GM18858 (cell line): ENCODE measurements at regions not wholly inside any gene's neighbourhood (a gene's known extent, or its start where the extent isn't known, plus 50 kb on each side); places are given as distances from the start of the nearest gene placed in this dataset.

Experiments used
- ATAC-seq: cut with Tn5 transposase; IDR thresholded peaks from one replicate; pipeline ENCODE4 v1.9.1; 2021; ENCODE audit not compliant: unreplicated experiment

DNA sequence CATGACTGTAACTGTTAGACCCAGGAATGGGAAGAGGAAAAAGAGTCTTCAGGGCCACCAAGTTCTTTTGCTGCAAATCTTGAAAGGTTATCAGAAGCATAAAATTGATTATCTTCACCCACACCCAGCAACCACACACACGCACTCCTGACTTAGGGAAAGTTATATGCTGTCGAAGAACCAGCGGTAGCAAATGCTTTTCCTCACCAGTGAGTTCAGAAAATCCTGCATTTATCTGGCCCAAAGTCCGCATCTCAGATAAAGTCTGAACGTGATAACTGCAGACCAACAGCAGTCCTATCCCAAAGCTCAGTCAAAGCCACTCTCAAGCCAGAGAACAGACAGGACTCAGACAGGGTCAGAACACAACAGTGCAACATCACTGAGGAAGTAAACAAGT lies 115.6 kb downstream of the IRS2 start:
- ATAC-seq, result no peak

DNA sequence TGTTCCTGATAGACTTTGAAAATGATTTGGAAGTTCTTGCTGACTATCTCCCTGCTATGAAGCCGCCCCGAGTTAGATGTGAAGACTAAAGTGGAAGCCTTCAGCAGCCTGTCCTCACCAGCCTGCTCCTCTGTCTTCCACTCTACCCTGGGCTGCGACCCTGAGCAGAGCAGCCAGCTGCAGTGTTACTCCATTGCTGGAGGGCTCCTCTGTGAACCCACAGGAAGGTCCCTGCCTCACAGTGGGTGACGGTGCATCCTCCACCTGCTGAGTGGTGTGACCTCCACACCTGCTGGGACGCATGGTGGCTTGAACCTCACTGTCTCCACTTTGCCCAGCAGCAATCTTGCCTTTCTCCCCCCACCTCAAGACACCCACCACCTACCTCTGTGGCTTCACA lies 116.4 kb downstream of the IRS2 start:
- no peak for ATAC-seq

- no peak for ATAC-seq
These were observed 117.2 kb downstream of the IRS2 start for GRCh38 chr13:109669234-109669612.

- ATAC-seq, result no peak
These were observed 117.8 kb downstream of the IRS2 start for GRCh38 chr13:109668433-109669233.

DNA sequence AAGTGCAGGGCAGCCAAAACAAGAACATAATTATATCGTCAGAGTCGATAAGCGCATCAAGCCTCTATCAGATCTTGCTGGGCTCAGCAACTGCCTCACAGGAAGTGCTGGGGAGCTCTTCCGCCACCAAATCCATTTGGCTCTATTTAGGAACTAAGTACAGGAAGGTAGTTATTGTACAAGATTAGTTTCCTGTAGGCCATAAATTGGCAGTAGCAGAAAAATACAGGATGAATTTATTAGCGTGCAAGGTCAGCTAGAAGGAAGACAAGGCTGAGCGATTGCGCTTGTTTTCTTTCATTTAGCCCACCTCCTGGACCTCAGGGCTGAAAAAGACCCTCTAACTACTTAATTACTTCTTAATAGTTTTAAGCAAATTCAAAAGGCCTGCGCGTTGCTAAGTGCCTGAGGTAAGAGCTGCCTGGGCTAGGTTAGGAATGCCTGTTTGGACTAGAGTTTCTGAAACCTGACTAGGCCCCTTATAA lies 118.5 kb downstream of the IRS2 start:
- ATAC-seq, result no peak

- ATAC-seq, result no peak
These were observed 119.3 kb downstream of the IRS2 start for GRCh38 chr13:109667056-109667455.

- ATAC-seq, result no peak
These were observed 119.7 kb downstream of the IRS2 start for GRCh38 chr13:109666656-109667055.

DNA sequence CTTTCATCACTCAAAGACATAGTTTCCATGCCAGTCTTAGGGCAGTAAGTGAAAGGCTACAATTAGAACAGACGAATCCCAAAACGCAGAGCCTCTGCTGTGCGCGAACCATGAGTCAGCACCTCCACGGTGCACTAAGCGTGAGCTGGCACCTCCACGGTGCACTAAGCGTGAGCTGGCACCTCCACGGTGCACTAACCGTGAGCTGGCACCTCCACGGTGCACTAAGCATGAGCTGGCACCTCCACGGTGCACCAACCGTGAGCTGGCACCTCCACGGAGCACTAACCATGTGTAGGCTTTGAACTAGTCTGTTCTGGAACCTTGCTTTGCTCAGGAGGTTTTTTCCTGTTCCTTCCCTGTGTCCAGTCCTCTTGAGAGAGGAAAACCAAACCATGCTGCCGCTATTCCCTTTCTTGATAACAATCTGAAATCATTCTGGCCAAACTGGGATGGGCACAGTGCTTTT lies 120.6 kb downstream of the IRS2 start:
- ATAC-seq, result no peak

- ATAC-seq, result no peak
These were observed 121.1 kb downstream of the IRS2 start for GRCh38 chr13:109665240-109665639.

DNA sequence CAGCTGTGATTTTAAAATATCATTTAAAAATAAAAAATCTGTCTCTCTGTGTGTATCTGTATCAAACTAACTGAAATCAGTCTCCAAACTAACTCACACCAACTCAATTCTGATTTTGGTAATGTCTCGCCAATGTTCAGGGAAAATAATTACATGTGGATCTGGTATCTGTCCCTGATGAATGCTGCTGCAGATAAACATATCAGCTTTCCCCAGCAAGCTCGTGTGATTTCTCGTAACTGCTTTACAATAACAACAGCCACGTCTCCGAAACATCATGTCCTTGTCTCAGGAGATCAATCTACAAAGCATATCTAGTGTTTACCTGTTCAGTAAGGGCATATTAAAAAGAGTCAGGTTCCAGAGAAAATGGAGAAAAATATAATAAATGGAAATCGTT lies 129.0 kb downstream of the IRS2 start:
- ATAC-seq, result no peak

GRCh38 chr13:109656206-109656605 lies 130.2 kb downstream of the IRS2 start:
- no peak for ATAC-seq

DNA sequence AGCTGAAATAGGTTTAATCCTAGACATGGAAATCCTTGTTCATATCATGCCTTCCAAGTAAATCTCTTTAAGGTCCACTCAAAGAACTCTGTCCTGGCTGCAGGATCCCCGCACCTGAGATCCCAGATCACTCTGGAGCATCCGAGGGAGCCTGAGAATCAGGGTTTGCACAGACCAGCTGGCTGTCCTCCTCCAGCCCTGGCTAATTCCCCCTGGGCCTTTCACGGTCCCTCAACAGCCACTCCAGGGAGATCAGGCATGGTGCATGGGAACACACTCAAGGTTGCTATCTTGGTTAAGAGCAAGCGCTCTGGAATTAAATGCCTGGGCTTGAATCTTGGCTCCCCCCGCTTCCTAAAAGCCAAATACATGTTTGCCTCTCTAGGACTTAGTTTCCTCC lies 130.8 kb downstream of the IRS2 start:
- no peak for ATAC-seq

GRCh38 chr13:109655206-109655600 lies 131.2 kb downstream of the IRS2 start:
- ATAC-seq, result no peak

GRCh38 chr13:109654341-109655205 lies 131.8 kb downstream of the IRS2 start:
- ATAC-seq, result no peak

- ATAC-seq, result no peak
These were observed 133.9 kb downstream of the IRS2 start for GRCh38 chr13:109652531-109652930.

DNA sequence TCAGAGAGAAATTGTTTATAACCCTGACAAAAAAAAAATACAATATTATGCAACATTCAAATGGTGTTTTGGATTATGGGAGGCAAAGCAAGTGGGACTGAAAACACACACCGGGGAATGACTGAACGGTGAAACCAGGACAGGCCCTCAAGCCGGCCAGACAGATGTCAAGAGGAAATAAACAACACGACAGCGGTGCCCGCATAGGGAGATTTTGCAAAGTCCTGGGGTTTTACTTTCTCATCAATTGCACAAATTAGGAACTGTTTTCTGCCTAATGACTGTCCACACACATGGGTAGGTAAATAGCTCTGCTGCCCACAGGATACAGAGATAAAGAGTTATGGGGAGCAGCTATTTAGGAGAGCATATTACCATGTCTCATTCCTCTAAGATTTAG lies 134.5 kb downstream of the IRS2 start:
- no peak for ATAC-seq

DNA sequence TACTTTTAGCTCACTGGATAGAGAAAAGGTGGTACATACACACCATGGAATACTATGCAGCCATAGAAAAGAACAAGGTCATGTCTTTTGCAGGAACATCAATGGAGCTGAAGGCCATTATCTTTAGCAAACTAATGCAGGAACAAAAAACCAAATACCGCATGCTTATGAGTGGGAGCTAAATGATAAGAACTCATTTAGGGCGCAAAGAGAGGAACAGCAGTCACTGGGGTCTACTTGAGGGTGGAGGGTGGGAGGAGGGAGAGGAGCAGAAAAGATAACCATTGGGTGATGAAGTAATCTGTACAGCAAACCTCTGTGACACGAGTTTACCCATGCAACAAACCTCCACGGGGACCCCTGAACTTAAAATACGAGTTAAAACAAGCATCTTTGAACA lies 135.1 kb downstream of the IRS2 start:
- ATAC-seq, result no peak

- no peak for ATAC-seq
These were observed 135.5 kb downstream of the IRS2 start for GRCh38 chr13:109650861-109651260.

DNA sequence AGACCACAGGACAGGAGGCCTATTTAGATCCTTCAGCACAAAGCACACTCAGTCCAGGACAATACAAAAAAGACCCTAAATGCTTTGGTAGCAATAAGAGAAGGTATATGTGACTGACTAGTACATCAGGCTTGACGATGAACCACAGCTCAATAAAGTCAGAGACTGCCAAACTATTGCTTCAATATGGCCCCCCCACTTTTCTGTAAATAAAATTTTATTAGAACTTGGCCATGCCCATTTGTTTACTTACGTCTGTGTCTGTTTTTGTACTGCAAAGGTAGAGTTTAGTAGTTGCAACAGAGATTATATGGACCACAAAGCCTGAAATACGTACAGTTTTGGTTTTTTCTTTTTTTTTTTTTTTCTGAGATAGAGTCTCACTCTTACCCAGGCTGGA lies 136.7 kb downstream of the IRS2 start:
- no peak for ATAC-seq

DNA sequence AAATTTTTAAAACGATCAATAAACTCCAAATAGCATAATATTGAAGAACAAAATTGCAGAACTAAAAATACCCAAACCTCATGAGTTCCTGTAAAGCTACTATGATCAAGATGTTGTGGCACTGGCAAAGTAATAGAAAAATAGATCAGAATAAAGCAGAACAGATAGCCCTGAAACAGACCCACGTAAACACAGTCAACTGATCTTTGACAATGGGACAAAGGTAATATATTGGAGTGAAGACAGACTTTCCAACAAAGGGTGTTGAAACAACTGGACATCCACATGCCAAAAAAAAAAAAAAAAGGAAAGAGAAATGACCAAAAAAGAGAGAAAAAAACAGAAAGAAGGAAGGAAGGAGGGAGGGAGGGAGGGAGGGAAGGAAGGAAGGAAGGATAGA lies 138.7 kb downstream of the IRS2 start:
- no peak for ATAC-seq

- ATAC-seq, result no peak
These were observed 139.3 kb downstream of the IRS2 start for GRCh38 chr13:109647053-109647452.

DNA sequence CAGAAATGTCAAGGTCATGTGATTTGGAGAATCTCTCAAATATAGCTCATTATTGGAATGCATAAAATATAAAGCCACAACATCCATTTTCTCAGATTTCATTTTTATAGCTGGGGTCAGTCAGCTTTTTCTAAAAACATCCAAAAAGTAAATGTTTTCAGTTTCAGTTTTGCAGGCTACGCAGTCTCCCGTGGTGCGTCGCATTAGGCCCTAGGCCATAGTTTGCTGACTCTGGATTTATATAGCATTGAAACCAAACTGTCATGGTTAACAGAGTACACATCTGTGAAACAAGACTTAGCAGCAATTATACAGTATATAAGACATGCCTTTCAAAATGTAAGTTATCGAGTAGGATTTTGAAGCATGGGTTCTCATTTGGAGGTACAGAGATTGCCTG lies 140.0 kb downstream of the IRS2 start:
- ATAC-seq, result peak; percentile 89
